ENCODE measurements at regions not wholly inside any gene's neighbourhood (a gene's known extent, or its start where the extent isn't known, plus 50 kb on each side); places are given as distances from the start of the nearest gene placed in this dataset.

DNA sequence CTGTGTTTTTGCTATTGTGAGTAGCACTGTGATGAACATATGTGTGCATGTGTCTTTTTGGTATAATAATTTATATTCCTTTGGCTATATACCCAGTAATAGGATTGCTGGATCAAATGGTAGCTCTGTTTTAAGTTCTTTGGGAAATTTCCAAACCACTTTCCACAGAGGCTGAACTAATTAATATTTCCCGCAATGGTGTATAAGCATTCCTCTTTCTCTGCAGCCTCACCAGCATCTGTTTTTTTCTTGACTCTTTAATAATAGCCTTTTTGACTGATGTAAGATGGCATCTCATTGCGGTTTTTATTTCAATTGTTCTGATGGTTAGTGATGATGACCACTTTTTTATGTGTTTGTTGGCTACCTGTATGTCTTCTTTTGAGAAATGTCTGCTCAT lies 247.7 kb upstream of the NDST3 start:
- CTCF ChIA-PET: interaction anchor here (0.6 to 0.8 kb wide), 2 partner anchors 9 to 522 kb away, joined by 3 to 4 read pairs; no protein-coding TSS in a partner anchor
- Histone ChIP-seq H3K9me2 (no peaks in the 10 kb centered on the region), H3K4me2 (no peak overlapping the region), H3K27me3 (ENCODE audit: insufficient read depth) (no peaks in the 10 kb centered on the region), H3K4me3 (ENCODE audit: low read depth in 2 of 2, low read length in 1 of 2) (no peak overlapping the region), H4K20me1 (ENCODE audit: insufficient read depth) (no peaks in the 10 kb centered on the region), H2AFZ (ENCODE audit: low read depth) (no peak overlapping the region), H3F3A (replicated peaks; ENCODE audit: insufficient read depth) (no peaks in the 10 kb centered on the region), H3K27ac (ENCODE audit: low read depth in 2 of 2, low read length in 1 of 2) (no peak overlapping the region), H3K9ac (no peak overlapping the region), H3K9me3 (no peaks in the 10 kb centered on the region), H3K4me1 (ENCODE audit: control insufficient read depth in 1 of 2, insufficient read depth in 2 of 2, low read depth in 1 of 2, low read length in 1 of 2) (no peaks in the 10 kb centered on the region), H3K36me3 (replicated peaks in 1 of 2; ENCODE audit: control insufficient read depth in 1 of 2, insufficient read depth in 2 of 2, low read length in 1 of 2) (no peaks in the 10 kb centered on the region), H3K79me2 (ENCODE audit: insufficient read depth) (no peaks in the 10 kb centered on the region)
- no peak for DNase-seq
- TF ChIP-seq TEAD4 (IDR thresholded peaks at IDR 0.05; ENCODE audit: borderline replicate concordance, insufficient read depth) (no peak), SIN3A (IDR thresholded peaks at IDR 0.05; ENCODE audit: borderline replicate concordance, low read depth, low read length) (no peak), CHD2 (IDR thresholded peaks at IDR 0.05; ENCODE audit: low read length, partially characterized antibody) (no peak), FOXM1 (IDR thresholded peaks at IDR 0.05; ENCODE audit: low read depth) (no peak), FOSL2 (IDR thresholded peaks at IDR 0.05; ENCODE audit: borderline replicate concordance, low read depth) (no peak), GATA2 (CRISPR knock-in tag; IDR thresholded peaks at IDR 0.05) (no peak)
- TF ChIP-seq, protein P1, sequence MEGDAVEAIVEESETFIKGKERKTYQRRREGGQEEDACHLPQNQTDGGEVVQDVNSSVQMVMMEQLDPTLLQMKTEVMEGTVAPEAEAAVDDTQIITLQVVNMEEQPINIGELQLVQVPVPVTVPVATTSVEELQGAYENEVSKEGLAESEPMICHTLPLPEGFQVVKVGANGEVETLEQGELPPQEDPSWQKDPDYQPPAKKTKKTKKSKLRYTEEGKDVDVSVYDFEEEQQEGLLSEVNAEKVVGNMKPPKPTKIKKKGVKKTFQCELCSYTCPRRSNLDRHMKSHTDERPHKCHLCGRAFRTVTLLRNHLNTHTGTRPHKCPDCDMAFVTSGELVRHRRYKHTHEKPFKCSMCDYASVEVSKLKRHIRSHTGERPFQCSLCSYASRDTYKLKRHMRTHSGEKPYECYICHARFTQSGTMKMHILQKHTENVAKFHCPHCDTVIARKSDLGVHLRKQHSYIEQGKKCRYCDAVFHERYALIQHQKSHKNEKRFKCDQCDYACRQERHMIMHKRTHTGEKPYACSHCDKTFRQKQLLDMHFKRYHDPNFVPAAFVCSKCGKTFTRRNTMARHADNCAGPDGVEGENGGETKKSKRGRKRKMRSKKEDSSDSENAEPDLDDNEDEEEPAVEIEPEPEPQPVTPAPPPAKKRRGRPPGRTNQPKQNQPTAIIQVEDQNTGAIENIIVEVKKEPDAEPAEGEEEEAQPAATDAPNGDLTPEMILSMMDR (IDR thresholded peaks at IDR 0.05): no peak
- TF ChIP-seq, protein P2, sequence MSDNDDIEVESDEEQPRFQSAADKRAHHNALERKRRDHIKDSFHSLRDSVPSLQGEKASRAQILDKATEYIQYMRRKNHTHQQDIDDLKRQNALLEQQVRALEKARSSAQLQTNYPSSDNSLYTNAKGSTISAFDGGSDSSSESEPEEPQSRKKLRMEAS (IDR thresholded peaks at IDR 0.05; ENCODE audit: low read depth): no peak
- POLR2A ChIA-PET: no interaction called here
- 72% methylated on average over 2 of the region's 2 CpGs for WGBS (ENCODE audit: low lambda C conversion rate)

DNA sequence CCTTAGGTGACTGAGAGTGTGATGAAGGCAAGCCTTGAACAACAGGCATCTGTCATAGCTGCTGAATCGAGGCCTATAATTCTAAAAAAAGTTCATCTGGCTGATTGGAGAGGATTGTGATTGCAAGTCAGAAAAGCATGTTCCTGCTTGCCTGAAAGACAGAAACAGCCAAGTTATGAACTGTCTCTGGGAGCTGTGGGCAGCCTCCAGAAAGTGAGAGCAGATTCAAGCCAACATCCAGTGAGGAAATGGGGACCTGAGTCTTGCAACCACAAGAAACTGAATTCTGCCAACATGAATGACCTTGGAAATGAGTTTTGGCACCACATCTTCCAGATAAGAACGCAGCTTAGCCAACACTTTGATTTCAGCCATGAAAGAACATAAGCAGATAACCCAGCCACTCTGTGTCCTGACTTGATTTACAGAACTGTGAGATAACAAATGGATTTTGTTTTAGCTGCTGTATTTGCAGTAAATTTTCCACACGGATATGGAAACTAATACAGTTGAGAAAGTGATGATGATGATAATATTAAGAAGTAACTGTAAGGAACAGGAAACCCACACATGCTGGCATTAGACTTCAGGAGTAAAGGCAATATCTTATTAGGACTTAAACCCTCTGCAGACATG lies 240.3 kb upstream of the NDST3 start:
- Histone ChIP-seq H3K4me2 (no peak overlapping the region), H3K9ac (no peak overlapping the region), H3K27ac (ENCODE audit: low read depth in 2 of 2, low read length in 1 of 2) (no peak overlapping the region), H4K20me1 (ENCODE audit: insufficient read depth) (no peaks in the 10 kb centered on the region), H3K36me3 (replicated peaks in 1 of 2; ENCODE audit: control insufficient read depth in 1 of 2, insufficient read depth in 2 of 2, low read length in 1 of 2) (no peaks in the 10 kb centered on the region), H3K79me2 (ENCODE audit: insufficient read depth) (no peaks in the 10 kb centered on the region), H3K4me1 (ENCODE audit: control insufficient read depth in 1 of 2, insufficient read depth in 2 of 2, low read depth in 1 of 2, low read length in 1 of 2) (no peaks in the 10 kb centered on the region), H3K9me3 (no peaks in the 10 kb centered on the region), H3F3A (replicated peaks; ENCODE audit: insufficient read depth) (no peaks in the 10 kb centered on the region), H2AFZ (ENCODE audit: low read depth) (no peak overlapping the region), H3K9me2 (no peaks in the 10 kb centered on the region), H3K4me3 (ENCODE audit: low read depth in 2 of 2, low read length in 1 of 2) (no peak overlapping the region), H3K27me3 (ENCODE audit: insufficient read depth) (no peaks in the 10 kb centered on the region)
- ChIA-PET POLR2A (no interaction called here), CTCF (no interaction called here)
- WGBS (ENCODE audit: low lambda C conversion rate): 34% methylated on average over 3 of the region's 3 CpGs
- TF ChIP-seq, protein P3, sequence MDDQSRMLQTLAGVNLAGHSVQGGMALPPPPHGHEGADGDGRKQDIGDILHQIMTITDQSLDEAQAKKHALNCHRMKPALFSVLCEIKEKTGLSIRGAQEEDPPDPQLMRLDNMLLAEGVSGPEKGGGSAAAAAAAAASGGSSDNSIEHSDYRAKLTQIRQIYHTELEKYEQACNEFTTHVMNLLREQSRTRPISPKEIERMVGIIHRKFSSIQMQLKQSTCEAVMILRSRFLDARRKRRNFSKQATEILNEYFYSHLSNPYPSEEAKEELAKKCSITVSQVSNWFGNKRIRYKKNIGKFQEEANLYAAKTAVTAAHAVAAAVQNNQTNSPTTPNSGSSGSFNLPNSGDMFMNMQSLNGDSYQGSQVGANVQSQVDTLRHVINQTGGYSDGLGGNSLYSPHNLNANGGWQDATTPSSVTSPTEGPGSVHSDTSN (IDR thresholded peaks at IDR 0.05): no peak
- TF ChIP-seq MXI1 (IDR thresholded peaks at IDR 0.05; ENCODE audit: low read depth, low read length): no peak
- TF ChIP-seq, protein P4, sequence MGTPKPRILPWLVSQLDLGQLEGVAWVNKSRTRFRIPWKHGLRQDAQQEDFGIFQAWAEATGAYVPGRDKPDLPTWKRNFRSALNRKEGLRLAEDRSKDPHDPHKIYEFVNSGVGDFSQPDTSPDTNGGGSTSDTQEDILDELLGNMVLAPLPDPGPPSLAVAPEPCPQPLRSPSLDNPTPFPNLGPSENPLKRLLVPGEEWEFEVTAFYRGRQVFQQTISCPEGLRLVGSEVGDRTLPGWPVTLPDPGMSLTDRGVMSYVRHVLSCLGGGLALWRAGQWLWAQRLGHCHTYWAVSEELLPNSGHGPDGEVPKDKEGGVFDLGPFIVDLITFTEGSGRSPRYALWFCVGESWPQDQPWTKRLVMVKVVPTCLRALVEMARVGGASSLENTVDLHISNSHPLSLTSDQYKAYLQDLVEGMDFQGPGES (IDR thresholded peaks at IDR 0.05; ENCODE audit: low read depth, low read length): no peak
- no peak for TF ChIP-seq JUND (IDR thresholded peaks at IDR 0.05)
- no peak for TF ChIP-seq FOXM1 (IDR thresholded peaks at IDR 0.05; ENCODE audit: low read depth)
- TF ChIP-seq MEF2A (IDR thresholded peaks at IDR 0.05; ENCODE audit: borderline replicate concordance, low read depth): no peak
- TF ChIP-seq, protein P5, sequence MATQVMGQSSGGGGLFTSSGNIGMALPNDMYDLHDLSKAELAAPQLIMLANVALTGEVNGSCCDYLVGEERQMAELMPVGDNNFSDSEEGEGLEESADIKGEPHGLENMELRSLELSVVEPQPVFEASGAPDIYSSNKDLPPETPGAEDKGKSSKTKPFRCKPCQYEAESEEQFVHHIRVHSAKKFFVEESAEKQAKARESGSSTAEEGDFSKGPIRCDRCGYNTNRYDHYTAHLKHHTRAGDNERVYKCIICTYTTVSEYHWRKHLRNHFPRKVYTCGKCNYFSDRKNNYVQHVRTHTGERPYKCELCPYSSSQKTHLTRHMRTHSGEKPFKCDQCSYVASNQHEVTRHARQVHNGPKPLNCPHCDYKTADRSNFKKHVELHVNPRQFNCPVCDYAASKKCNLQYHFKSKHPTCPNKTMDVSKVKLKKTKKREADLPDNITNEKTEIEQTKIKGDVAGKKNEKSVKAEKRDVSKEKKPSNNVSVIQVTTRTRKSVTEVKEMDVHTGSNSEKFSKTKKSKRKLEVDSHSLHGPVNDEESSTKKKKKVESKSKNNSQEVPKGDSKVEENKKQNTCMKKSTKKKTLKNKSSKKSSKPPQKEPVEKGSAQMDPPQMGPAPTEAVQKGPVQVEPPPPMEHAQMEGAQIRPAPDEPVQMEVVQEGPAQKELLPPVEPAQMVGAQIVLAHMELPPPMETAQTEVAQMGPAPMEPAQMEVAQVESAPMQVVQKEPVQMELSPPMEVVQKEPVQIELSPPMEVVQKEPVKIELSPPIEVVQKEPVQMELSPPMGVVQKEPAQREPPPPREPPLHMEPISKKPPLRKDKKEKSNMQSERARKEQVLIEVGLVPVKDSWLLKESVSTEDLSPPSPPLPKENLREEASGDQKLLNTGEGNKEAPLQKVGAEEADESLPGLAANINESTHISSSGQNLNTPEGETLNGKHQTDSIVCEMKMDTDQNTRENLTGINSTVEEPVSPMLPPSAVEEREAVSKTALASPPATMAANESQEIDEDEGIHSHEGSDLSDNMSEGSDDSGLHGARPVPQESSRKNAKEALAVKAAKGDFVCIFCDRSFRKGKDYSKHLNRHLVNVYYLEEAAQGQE (IDR thresholded peaks at IDR 0.05; ENCODE audit: low read depth, low read length): no peak
- no peak for TF ChIP-seq TAF1 (IDR thresholded peaks at IDR 0.05; ENCODE audit: borderline replicate concordance, low read depth, low read length)
- no peak for TF ChIP-seq NFIC (IDR thresholded peaks at IDR 0.05; ENCODE audit: borderline replicate concordance)
- no peak for DNase-seq

Measured in SK-N-SH (cell line).